Stimulated activated CD8-positive, alpha-beta memory T cell treated with anti-CD3 and anti-CD28 coated beads, Interleukin-4, amount 100 ng/mL, for 1 hour (primary cell): ENCODE measurements at regions not wholly inside any gene's neighbourhood (a gene's known extent, or its start where the extent isn't known, plus 50 kb on each side); places are given as distances from the start of the nearest gene placed in this dataset.

Experiments used
- DNase-seq, 2 donors: peaks; one replicate each; pipeline ENCODE4 v3.0.0-alpha.2; 2020; ENCODE audit warnings: low read depth in 2 of 2, low spot score in 1 of 2

DNA sequence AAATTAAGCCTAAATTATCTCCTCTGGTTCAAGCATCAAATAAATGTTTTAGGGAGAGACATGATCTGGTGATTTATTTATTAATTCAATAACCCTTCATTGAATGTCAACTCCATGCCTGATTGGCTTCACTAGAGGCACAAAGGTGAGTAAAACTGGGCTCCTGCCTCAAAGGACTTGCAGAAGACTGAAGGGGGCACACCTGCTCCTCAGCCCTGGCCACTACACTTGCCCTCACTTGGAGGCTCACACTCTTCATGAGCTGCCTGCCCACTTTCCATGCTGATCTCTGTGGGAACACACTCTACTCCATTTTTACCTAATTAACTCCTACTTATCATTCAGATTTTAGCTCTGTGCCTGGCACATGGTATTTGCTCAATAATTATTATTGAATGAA is 84.4 kb upstream of the KCNMB2 start:
- no peak for DNase-seq

DNA sequence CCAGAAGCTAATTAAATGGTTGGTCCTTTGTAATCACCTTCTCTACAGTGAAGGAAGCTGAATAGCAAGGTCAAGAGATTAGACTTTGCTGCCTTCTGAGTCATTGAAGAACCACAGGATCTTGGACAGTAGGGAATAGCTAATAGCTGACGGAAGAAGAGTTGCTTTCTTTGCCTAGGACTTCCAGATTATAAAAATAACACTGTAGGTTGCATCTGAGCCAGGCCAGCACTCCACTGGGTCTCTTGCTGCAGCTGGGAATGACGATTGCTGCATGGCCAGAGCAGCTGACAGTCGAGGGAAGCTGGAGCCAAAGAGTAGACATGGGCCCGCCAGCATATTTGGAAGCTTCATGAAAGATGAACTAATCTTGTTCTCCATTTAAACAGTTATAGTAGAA is 81.5 kb upstream of the KCNMB2 start:
- DNase-seq, result no peak

GRCh38 chr3:178455226-178455625 is 81.0 kb upstream of the KCNMB2 start:
- DNase-seq, result no peak

- DNase-seq, result no peak
Measured at GRCh38 chr3:178455946-178456345, 80.3 kb upstream of the KCNMB2 start.

GRCh38 chr3:178456621-178457285 is 79.5 kb upstream of the KCNMB2 start:
- DNase-seq, result no peak

DNA sequence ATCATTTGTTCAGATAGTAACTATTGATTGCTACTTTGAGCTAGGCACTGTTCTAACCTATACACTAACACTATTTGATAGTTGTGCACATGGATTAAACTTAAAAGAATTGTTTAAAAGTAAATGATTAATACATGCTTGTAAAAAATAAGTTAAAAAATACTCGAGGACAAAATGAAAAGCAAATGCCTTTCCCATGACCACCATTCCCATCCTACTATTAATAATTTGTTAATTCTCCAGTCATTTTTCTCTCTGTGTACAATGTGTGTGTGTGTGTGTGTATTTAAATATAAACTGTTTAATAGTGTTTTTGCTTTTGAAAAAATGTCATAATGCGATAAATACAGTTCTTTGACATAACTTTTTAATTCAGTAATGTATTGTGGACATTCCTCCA is 78.7 kb upstream of the KCNMB2 start:
- DNase-seq, result no peak

DNA sequence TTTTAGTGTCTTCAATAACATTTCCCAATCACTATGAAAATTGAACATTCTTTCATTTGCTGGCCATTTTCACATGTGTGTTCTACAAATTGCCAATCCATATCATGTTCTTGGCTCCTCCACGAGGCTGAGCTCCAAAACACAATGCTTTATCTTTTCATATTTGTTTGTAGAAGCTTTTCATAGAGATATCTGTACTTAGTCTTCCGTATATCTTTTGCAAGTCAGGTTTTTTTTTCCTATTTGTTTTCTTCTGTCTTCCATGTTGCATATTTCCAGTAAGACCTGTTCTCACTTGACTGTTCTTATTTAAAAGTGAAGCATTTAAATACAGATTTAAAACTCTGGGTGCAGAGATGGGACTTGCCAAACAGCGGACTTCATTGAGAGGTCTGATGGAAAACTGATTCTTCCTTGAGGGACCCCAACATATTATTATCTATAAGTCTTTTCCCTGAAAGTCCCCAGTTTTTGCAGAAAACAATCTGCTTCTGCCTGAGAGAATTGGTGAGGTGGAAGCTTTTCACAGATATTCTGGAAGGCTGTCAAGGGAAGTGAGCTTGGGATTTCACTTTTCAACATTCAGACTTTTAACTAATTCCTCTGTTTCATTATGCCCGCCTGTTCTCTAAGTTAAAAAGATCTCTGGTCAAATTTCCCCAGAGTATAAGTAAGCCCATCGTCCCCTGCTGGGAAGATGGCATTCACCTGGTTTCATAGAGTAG is 77.8 kb upstream of the KCNMB2 start:
- no peak for DNase-seq

DNA sequence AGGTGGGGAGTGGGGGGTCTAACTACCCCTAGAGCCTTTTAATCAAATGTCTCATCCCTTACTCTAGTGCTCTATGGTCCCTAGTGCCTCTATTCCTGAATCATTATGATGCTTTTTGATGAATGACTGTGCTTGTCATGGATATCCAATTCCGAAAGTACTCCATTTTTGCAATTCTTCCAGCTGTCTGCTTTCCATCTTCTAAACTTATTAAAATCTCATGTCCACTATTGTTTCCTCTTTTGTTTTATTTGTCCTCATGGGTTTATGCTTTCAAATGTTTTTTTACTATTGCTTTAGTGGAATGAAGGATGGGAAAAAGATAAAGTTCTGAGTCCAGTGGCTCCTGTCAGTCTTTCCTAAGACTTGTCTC is 77.2 kb upstream of the KCNMB2 start:
- no peak for DNase-seq

- DNase-seq, result no peak
Measured at GRCh38 chr3:178465260-178466180, 70.7 kb upstream of the KCNMB2 start.

DNA sequence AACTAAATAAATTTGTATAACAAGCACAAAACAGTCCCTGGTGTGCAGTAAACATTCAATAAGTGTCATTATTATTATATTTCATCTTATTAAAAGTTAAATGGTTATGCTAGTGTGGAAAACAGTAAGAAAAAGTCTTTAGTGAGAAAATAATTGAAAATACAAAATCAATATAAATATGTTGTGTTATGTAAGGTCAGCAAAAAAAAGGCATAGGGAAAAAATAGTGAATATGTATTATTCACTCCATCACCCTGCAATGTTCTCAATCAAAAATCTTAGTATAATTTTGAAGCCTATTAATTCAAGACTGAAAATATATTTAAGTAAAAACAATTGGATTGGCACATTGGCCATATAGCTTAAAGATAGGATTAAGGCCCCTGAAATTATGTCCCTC is 63.3 kb upstream of the KCNMB2 start:
- DNase-seq, result no peak

DNA sequence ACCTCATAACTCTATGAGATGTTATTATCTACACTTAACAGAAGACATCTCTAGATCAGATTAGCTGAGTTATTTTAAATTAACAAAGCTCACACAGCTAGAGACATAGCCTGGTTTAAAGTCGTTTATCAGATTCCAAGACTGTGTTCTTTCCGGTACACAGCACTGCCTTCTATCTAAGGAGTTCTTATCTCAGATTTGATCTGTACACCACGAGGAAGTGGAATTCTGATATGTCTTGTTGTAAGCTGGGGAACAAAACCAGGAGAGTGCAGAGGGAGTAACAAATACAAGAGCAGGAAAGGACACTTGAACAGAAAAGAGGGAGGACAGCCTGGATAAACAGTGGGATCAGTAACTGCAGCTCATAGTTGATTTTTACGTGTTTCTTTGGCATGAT is 61.7 kb upstream of the KCNMB2 start:
- no peak for DNase-seq

DNA sequence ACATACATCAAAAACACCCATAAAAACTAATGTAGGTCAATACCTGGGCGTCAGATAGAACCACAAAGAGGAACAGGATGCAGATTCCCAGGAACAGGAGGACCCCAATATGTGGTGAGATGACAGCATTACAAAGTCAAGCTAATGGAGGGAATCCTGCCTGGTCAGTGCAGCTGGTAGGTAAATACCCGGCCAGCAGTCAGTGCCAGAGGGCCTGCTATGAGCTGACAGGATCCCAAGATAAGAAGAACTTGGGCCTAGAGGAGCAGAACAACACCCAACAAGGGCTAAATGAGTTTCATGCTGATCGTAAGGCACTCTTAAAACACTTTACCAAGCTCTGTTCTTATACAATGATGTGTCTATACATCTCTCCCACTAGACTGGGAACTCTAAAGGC is 61.2 kb upstream of the KCNMB2 start:
- no peak for DNase-seq

- no peak for DNase-seq
Measured at GRCh38 chr3:178476886-178477285, 59.4 kb upstream of the KCNMB2 start.

GRCh38 chr3:178479446-178479845 is 56.8 kb upstream of the KCNMB2 start:
- DNase-seq, result no peak

- no peak for DNase-seq
Measured at GRCh38 chr3:178479860-178480259, 56.4 kb upstream of the KCNMB2 start.

DNA sequence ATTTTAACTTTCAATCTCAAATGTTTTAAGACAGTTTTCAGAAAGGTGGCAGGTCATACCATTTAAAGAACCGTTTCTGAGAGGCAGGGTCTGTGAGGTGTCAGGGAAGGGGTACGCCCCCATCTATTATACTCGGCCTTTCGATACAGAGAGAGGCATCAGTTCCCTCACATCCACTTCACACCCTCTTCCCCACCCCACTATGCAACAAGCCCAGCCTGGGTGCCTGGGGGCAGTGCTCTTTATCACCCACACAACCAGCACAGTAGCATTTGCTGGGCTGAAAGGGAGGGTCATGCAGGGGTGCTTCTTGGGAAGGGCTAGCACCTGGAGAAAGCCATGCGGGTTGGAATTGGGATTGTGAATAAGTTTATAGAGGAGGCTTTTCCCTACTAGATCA is 56.0 kb upstream of the KCNMB2 start:
- DNase-seq, result no peak

- DNase-seq, result no peak
Measured at GRCh38 chr3:178480795-178481194, 55.4 kb upstream of the KCNMB2 start.

DNA sequence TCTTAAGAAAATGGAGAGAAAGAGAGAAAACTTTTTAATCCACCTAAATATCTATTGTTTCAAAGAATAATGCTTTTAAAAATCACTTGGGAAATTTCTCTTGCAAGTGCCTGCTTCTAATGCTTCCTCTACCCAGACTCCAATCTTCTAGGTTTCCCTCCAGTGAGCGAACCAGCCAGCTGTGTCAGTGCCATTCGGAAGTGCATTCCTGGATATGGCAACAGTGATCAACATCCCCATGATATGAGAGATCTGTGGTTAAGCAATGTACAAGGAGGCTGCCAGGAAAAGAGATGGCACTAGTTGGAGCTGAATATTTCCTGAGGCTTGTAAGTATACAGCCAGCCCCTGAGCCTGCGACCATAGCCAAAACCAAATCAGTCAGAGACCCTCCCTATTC is 53.3 kb upstream of the KCNMB2 start:
- DNase-seq, result no peak

GRCh38 chr3:178483704-178484103 is 52.5 kb upstream of the KCNMB2 start:
- no peak for DNase-seq

GRCh38 chr3:178485756-178486155 is 50.5 kb upstream of the KCNMB2 start:
- DNase-seq, result no peak
